ENCODE measurements at regions not wholly inside any gene's neighbourhood (a gene's known extent, or its start where the extent isn't known, plus 50 kb on each side); places are given as distances from the start of the nearest gene placed in this dataset.

DNA sequence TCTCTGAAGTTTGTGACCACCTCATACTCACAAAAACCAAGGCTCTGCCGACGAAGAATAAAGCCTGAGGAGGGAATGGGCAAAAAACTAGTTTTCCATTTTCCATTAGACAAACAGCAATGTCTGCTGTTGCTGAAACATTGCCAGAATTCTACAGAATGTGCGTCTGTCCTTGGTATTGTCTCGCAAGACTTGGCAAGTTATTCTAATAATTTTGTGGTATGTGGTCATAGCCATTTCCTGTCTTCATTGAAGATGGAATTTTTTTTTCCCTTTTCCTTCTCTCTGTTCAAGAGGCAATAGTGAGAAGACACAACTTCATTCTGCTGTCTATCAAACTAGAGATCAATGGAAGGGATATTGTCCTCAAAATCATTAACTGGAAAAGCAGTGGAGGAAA lies 296.1 kb downstream of the RND3 start:
- TF ChIP-seq YY1 (IDR thresholded peaks at IDR 0.05; ENCODE audit: insufficient read depth, insufficient read length) (no peak), ZNF274 (IDR thresholded peaks at IDR 0.05; ENCODE audit: low read depth, low read length) (no peak), SUZ12 (IDR thresholded peaks at IDR 0.05; ENCODE audit: extremely low read depth, insufficient read depth, insufficient read length) (no peak)
- no peaks in the 10 kb centered on the region for H3K9me3 ChIP-seq (ENCODE audit: insufficient read depth, low read length)
- no peak overlapping the region for H3K9ac ChIP-seq (ENCODE audit: insufficient read length, low read depth)
- no peak for DNase-seq (ENCODE audit: low read depth, low spot score)
- H3K27me3 ChIP-seq (ENCODE audit: insufficient read depth, insufficient read length): no peaks in the 10 kb centered on the region
- no peak overlapping the region for H3K4me3 ChIP-seq (ENCODE audit: insufficient read length, low read depth)
- H3K36me3 ChIP-seq (ENCODE audit: insufficient read depth, insufficient read length, low read length): no peaks in the 10 kb centered on the region
- H3K4me1 ChIP-seq (ENCODE audit: insufficient read depth, insufficient read length): no peaks in the 10 kb centered on the region

DNA sequence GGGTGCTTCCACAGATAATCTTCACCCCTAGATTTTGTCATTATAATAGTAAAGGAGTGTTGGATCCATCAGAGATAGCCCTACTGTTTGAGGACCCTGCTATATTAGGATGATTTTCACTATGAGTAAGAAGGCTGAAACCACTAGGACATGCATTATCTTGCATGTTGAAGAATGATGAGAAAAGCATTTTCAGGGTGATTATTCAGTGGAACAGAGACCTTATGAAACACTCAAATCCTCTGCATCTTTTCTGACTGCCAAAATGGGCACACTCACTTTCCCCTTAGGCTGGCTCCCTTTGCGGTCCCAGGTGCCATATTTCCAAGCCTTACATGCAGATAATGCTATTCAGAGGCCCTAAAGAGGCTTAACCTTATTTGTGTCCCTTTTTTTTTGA lies 296.9 kb downstream of the RND3 start:
- TF ChIP-seq SUZ12 (IDR thresholded peaks at IDR 0.05; ENCODE audit: extremely low read depth, insufficient read depth, insufficient read length) (no peak), YY1 (IDR thresholded peaks at IDR 0.05; ENCODE audit: insufficient read depth, insufficient read length) (no peak), ZNF274 (IDR thresholded peaks at IDR 0.05; ENCODE audit: low read depth, low read length) (no peak)
- DNase-seq (ENCODE audit: low read depth, low spot score): no peak

DNA sequence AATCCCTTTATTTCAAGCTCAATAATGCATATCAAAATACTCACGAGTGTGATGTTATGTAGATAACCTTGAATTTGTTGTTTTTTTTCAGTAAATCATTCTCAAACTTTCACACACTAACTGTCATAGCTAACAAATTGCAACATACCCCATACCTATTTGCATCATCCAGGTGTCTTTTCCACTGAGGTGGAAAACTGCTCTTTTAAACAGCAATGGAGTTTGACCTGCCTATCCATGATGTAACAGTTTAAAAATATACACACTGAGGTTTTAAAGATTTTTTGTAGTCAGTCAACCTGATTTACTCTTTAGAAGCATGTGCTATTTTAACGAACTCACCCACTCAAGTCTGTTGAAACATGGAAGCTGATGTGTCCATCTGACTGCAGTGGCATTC lies 298.7 kb downstream of the RND3 start:
- Histone ChIP-seq H3K9ac (ENCODE audit: insufficient read length, low read depth) (no peak overlapping the region), H3K36me3 (ENCODE audit: insufficient read depth, insufficient read length, low read length) (no peaks in the 10 kb centered on the region), H3K27me3 (ENCODE audit: insufficient read depth, insufficient read length) (no peaks in the 10 kb centered on the region), H3K4me1 (ENCODE audit: insufficient read depth, insufficient read length) (no peaks in the 10 kb centered on the region), H3K4me3 (ENCODE audit: insufficient read length, low read depth) (no peak overlapping the region), H3K9me3 (ENCODE audit: insufficient read depth, low read length) (no peaks in the 10 kb centered on the region)
- DNase-seq (ENCODE audit: low read depth, low spot score): no peak
- TF ChIP-seq ZNF274 (IDR thresholded peaks at IDR 0.05; ENCODE audit: low read depth, low read length) (no peak), SUZ12 (IDR thresholded peaks at IDR 0.05; ENCODE audit: extremely low read depth, insufficient read depth, insufficient read length) (no peak), YY1 (IDR thresholded peaks at IDR 0.05; ENCODE audit: insufficient read depth, insufficient read length) (no peak)

More for the DNA sequence above, 296.9 kb downstream of the RND3 start:
- no peaks in the 10 kb centered on the region for H3K4me1 ChIP-seq (ENCODE audit: insufficient read depth, insufficient read length)
- no peak overlapping the region for H3K4me3 ChIP-seq (ENCODE audit: insufficient read length, low read depth)
- no peaks in the 10 kb centered on the region for H3K9me3 ChIP-seq (ENCODE audit: insufficient read depth, low read length)
- H3K9ac ChIP-seq (ENCODE audit: insufficient read length, low read depth): no peak overlapping the region
- H3K36me3 ChIP-seq (ENCODE audit: insufficient read depth, insufficient read length, low read length): no peaks in the 10 kb centered on the region
- H3K27me3 ChIP-seq (ENCODE audit: insufficient read depth, insufficient read length): no peaks in the 10 kb centered on the region

DNA sequence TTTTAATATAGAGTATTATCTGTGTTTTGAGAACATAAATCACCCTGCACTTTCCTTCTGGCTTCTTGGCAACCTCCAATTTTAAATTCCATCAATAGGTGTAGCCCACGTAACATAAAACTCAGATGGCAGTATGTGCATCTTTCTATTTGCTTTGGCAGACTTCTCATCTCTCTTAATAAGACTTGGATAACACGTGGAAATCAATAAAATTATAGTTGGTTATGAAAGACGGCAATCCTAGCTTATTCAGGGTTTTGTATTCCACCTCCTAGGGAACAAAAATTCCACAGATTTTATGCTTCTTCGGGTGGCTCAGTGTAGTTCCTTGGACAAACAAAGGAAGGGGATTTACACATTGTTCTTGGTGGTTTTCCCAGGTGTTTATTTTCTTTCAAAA lies 299.3 kb downstream of the RND3 start:
- Histone ChIP-seq H3K4me1 (ENCODE audit: insufficient read depth, insufficient read length) (no peaks in the 10 kb centered on the region), H3K27me3 (ENCODE audit: insufficient read depth, insufficient read length) (no peaks in the 10 kb centered on the region), H3K36me3 (ENCODE audit: insufficient read depth, insufficient read length, low read length) (no peaks in the 10 kb centered on the region), H3K9ac (ENCODE audit: insufficient read length, low read depth) (no peak overlapping the region), H3K9me3 (ENCODE audit: insufficient read depth, low read length) (no peaks in the 10 kb centered on the region), H3K4me3 (ENCODE audit: insufficient read length, low read depth) (no peak overlapping the region)
- TF ChIP-seq ZNF274 (IDR thresholded peaks at IDR 0.05; ENCODE audit: low read depth, low read length) (no peak), SUZ12 (IDR thresholded peaks at IDR 0.05; ENCODE audit: extremely low read depth, insufficient read depth, insufficient read length) (no peak), YY1 (IDR thresholded peaks at IDR 0.05; ENCODE audit: insufficient read depth, insufficient read length) (no peak)
- no peak for DNase-seq (ENCODE audit: low read depth, low spot score)

DNA sequence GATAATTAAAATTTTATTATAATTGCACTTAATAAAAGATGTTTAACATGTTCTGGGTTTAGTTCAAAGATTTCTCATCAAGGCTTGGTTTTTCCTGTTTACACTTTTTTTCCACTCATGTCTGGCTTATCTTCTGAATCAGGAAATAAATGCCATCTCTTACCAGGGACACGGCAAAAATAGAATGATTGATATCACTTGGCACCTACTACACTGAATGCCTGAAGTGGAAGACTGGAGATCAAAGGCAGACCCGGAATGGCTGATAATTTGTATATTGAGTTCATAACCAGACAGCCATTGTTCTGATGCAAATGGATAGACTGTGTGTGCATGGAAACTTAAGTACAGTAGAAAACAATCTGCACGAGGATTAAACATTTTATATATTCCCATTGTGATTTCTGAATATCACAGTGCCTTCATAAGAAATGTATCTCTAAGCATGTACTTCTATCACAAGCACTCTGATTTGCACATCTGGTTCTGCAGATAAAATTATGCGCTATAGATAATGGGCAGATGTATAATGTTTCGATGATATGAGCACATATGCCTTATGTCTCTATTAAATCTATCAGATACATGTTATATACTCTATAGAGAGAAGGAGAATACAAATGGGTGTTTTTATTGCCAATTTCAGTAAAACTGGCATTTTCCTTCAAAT lies 304.8 kb downstream of the RND3 start:
- Histone ChIP-seq H3K36me3 (ENCODE audit: insufficient read depth, insufficient read length, low read length) (no peaks in the 10 kb centered on the region), H3K4me3 (ENCODE audit: insufficient read length, low read depth) (no peak overlapping the region), H3K27me3 (ENCODE audit: insufficient read depth, insufficient read length) (no peaks in the 10 kb centered on the region), H3K9ac (ENCODE audit: insufficient read length, low read depth) (no peak overlapping the region), H3K4me1 (ENCODE audit: insufficient read depth, insufficient read length) (no peaks in the 10 kb centered on the region), H3K9me3 (ENCODE audit: insufficient read depth, low read length) (no peaks in the 10 kb centered on the region)
- TF ChIP-seq YY1 (IDR thresholded peaks at IDR 0.05; ENCODE audit: insufficient read depth, insufficient read length): no peak
- TF ChIP-seq SUZ12 (IDR thresholded peaks at IDR 0.05; ENCODE audit: extremely low read depth, insufficient read depth, insufficient read length): no peak
- no peak for DNase-seq (ENCODE audit: low read depth, low spot score)

DNA sequence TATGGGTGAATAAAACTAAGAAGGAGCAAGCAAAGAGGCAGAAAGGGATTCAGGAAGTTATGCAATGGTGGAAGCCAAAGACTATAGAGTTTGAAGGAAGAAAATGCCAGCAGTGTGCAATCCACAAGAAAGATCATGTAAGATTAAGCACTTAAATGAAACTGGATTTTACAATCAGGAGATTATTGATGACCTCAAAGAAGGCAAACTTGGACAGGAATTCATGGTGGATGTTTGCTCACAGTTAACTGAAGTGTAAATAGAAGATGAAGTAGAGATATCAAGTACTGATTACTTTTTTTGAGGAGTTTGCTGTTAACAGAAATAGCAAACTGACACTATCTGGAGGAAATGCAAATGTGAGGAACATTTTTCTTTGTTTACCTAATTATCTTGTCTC lies 308.9 kb downstream of the RND3 start:
- DNase-seq (ENCODE audit: low read depth, low spot score): no peak
- no peaks in the 10 kb centered on the region for H3K4me1 ChIP-seq (ENCODE audit: insufficient read depth, insufficient read length)
- H3K4me3 ChIP-seq (ENCODE audit: insufficient read length, low read depth): no peak overlapping the region
- TF ChIP-seq ZNF274 (IDR thresholded peaks at IDR 0.05; ENCODE audit: low read depth, low read length) (no peak), SUZ12 (IDR thresholded peaks at IDR 0.05; ENCODE audit: extremely low read depth, insufficient read depth, insufficient read length) (no peak), YY1 (IDR thresholded peaks at IDR 0.05; ENCODE audit: insufficient read depth, insufficient read length) (no peak)
- H3K9me3 ChIP-seq (ENCODE audit: insufficient read depth, low read length): no peaks in the 10 kb centered on the region
- H3K36me3 ChIP-seq (ENCODE audit: insufficient read depth, insufficient read length, low read length): no peaks in the 10 kb centered on the region
- no peaks in the 10 kb centered on the region for H3K27me3 ChIP-seq (ENCODE audit: insufficient read depth, insufficient read length)
- H3K9ac ChIP-seq (ENCODE audit: insufficient read length, low read depth): no peak overlapping the region

DNA sequence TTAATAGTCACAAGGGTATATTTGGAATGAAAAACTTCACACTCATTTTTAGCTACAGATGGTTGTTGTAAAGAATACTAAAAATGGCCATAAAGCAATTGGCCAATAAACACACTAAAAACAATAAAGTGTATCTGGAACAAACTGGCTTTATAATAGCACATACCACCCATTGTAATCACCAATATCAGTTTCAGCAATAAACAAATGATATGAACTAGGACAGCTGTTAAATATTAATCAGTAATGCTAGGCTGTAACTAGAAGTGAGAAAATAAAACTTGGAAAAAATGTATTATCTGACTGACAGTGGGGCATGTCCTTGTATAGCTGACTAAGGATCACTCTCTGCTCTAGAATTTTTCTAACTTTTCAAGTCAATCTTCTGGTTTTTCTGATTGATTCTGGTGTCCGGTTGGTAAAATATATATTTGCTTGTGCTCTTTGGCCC lies 312.5 kb downstream of the RND3 start:
- Histone ChIP-seq H3K9ac (ENCODE audit: insufficient read length, low read depth) (no peak overlapping the region), H3K4me3 (ENCODE audit: insufficient read length, low read depth) (no peak overlapping the region), H3K27me3 (ENCODE audit: insufficient read depth, insufficient read length) (no peaks in the 10 kb centered on the region), H3K36me3 (ENCODE audit: insufficient read depth, insufficient read length, low read length) (no peaks in the 10 kb centered on the region), H3K9me3 (ENCODE audit: insufficient read depth, low read length) (no peaks in the 10 kb centered on the region; the same call in 1 of the 2 replicates), H3K4me1 (ENCODE audit: insufficient read depth, insufficient read length) (no peaks in the 10 kb centered on the region)
- TF ChIP-seq SUZ12 (IDR thresholded peaks at IDR 0.05; ENCODE audit: extremely low read depth, insufficient read depth, insufficient read length) (no peak), YY1 (IDR thresholded peaks at IDR 0.05; ENCODE audit: insufficient read depth, insufficient read length) (no peak), ZNF274 (IDR thresholded peaks at IDR 0.05; ENCODE audit: low read depth, low read length) (no peak)
- DNase-seq (ENCODE audit: low read depth, low spot score): no peak
